ENCODE measurements at regions not wholly inside any gene's neighbourhood (a gene's known extent, or its start where the extent isn't known, plus 50 kb on each side); places are given as distances from the start of the nearest gene placed in this dataset.

- H3K36me3 Mint-ChIP-seq (ENCODE audit: low read depth): no peaks in the 10 kb centered on the region
- no peaks in the 10 kb centered on the region for H3K4me1 Mint-ChIP-seq (ENCODE audit: low read depth)
- no peak for TF ChIP-seq CTCF (IDR thresholded peaks at IDR 0.05)
- peaks cover 3% of the 10 kb centered on the region for H3K9me3 Mint-ChIP-seq (ENCODE audit: low read depth)
- H3K27ac Mint-ChIP-seq (ENCODE audit: unreplicated experiment): no peak overlapping the region
- DNase-seq (ENCODE audit: low spot score): no peak
- H3K27me3 Mint-ChIP-seq (ENCODE audit: low read depth): peaks cover 34% of the 10 kb centered on the region
- no peak overlapping the region for H3K4me3 Mint-ChIP-seq (ENCODE audit: unreplicated experiment)
Observed at GRCh38 chr15:92323525-92323924, 70.2 kb upstream of the ST8SIA2 start.

GRCh38 chr15:92324101-92324963, 69.3 kb upstream of the ST8SIA2 start:
- TF ChIP-seq CTCF (IDR thresholded peaks at IDR 0.05): no peak
- H3K4me3 Mint-ChIP-seq (ENCODE audit: unreplicated experiment): no peak overlapping the region
- no peak for DNase-seq (ENCODE audit: low spot score)
- H3K36me3 Mint-ChIP-seq (ENCODE audit: low read depth): no peaks in the 10 kb centered on the region
- H3K27ac Mint-ChIP-seq (ENCODE audit: unreplicated experiment): no peak overlapping the region
- H3K4me1 Mint-ChIP-seq (ENCODE audit: low read depth): no peaks in the 10 kb centered on the region
- H3K9me3 Mint-ChIP-seq (ENCODE audit: low read depth): peaks cover 3% of the 10 kb centered on the region
- H3K27me3 Mint-ChIP-seq (ENCODE audit: low read depth): peaks cover 38% of the 10 kb centered on the region

GRCh38 chr15:92326236-92326635, 67.4 kb upstream of the ST8SIA2 start:
- H3K4me3 Mint-ChIP-seq (ENCODE audit: unreplicated experiment): no peak overlapping the region
- H3K27ac Mint-ChIP-seq (ENCODE audit: unreplicated experiment): no peak overlapping the region
- no peaks in the 10 kb centered on the region for H3K4me1 Mint-ChIP-seq (ENCODE audit: low read depth)
- peaks cover 21% of the 10 kb centered on the region for H3K27me3 Mint-ChIP-seq (ENCODE audit: low read depth)
- no peak for TF ChIP-seq CTCF (IDR thresholded peaks at IDR 0.05)
- no peaks in the 10 kb centered on the region for H3K36me3 Mint-ChIP-seq (ENCODE audit: low read depth)
- DNase-seq (ENCODE audit: low spot score): no peak
- H3K9me3 Mint-ChIP-seq (ENCODE audit: low read depth): peaks cover 3% of the 10 kb centered on the region

- H3K9me3 Mint-ChIP-seq (ENCODE audit: low read depth): peaks cover 4% of the 10 kb centered on the region
- no peaks in the 10 kb centered on the region for H3K4me1 Mint-ChIP-seq (ENCODE audit: low read depth)
- DNase-seq (ENCODE audit: low spot score): no peak
- no peak for TF ChIP-seq CTCF (IDR thresholded peaks at IDR 0.05)
- H3K4me3 Mint-ChIP-seq (ENCODE audit: unreplicated experiment): no peak overlapping the region
- no peak overlapping the region for H3K27ac Mint-ChIP-seq (ENCODE audit: unreplicated experiment)
- H3K36me3 Mint-ChIP-seq (ENCODE audit: low read depth): no peaks in the 10 kb centered on the region
- peaks cover 21% of the 10 kb centered on the region for H3K27me3 Mint-ChIP-seq (ENCODE audit: low read depth)
Observed at GRCh38 chr15:92327033-92327432, 66.6 kb upstream of the ST8SIA2 start.

GRCh38 chr15:92328207-92328606, 65.5 kb upstream of the ST8SIA2 start:
- Mint-ChIP-seq H3K36me3 (ENCODE audit: low read depth) (no peaks in the 10 kb centered on the region), H3K27me3 (ENCODE audit: low read depth) (peaks cover 21% of the 10 kb centered on the region), H3K4me3 (ENCODE audit: unreplicated experiment) (no peak overlapping the region), H3K9me3 (ENCODE audit: low read depth) (peaks cover 8% of the 10 kb centered on the region), H3K27ac (ENCODE audit: unreplicated experiment) (no peak overlapping the region), H3K4me1 (ENCODE audit: low read depth) (no peaks in the 10 kb centered on the region)
- no peak for DNase-seq (ENCODE audit: low spot score)
- no peak for TF ChIP-seq CTCF (IDR thresholded peaks at IDR 0.05)
